H9 (cell line): ENCODE measurements at regions not wholly inside any gene's neighbourhood (a gene's known extent, or its start where the extent isn't known, plus 50 kb on each side); places are given as distances from the start of the nearest gene placed in this dataset.

ENCODE experiments used
- DNase-seq: peaks from one replicate; pipeline ENCODE4 v3.0.0-alpha.2; 2017
- H2AFZ ChIP-seq: one replicate; pipeline ENCODE4 v1.6.1; 2013; ENCODE audit warnings: mild to moderate bottlenecking, low read length, control low read depth, moderate library complexity
- H2AK5ac ChIP-seq: 2 replicates; pipeline ENCODE4 v1.6.1; 2013; ENCODE audit warnings: low read length, control low read depth, mixed read lengths; ENCODE audit not compliant: insufficient read length
- H2BK120ac ChIP-seq: one replicate; pipeline ENCODE4 v1.6.1; 2013; ENCODE audit warnings: low read depth, mild to moderate bottlenecking, low read length, control low read depth, inconsistent platforms; ENCODE audit not compliant: poor library complexity, severe bottlenecking
- H2BK12ac ChIP-seq: 2 replicates; pipeline ENCODE4 v1.6.1; 2013; ENCODE audit warnings: low read length, control low read depth, mixed read lengths, low read depth; ENCODE audit not compliant: insufficient read length
- H2BK15ac ChIP-seq: 2 replicates; pipeline ENCODE4 v1.6.1; 2013; ENCODE audit warnings: low read depth, low read length, control low read depth
- H2BK20ac ChIP-seq: one replicate; pipeline ENCODE4 v1.6.1; 2013; ENCODE audit warnings: low read depth, mild to moderate bottlenecking, low read length, control low read depth, inconsistent platforms; ENCODE audit not compliant: poor library complexity, severe bottlenecking
- H2BK5ac ChIP-seq: 2 replicates; pipeline ENCODE4 v1.6.1; 2013; ENCODE audit warnings: low read length, control low read depth, mixed read lengths; ENCODE audit not compliant: insufficient read length
- H3K14ac ChIP-seq: 2 replicates; pipeline ENCODE4 v1.6.1; 2013; ENCODE audit warnings: low read length, control low read depth; ENCODE audit not compliant: insufficient read depth
- H3K18ac ChIP-seq: 2 replicates; pipeline ENCODE4 v1.6.1; 2013; ENCODE audit warnings: low read depth, mild to moderate bottlenecking, mixed read lengths, low read length, control low read depth; ENCODE audit not compliant: insufficient read length
- H3K23ac ChIP-seq: 2 replicates; pipeline ENCODE4 v1.6.1; 2013; ENCODE audit warnings: low read length, control low read depth, mixed read lengths, low read depth; ENCODE audit not compliant: insufficient read length
- H3K23me2 ChIP-seq: 2 replicates; pipeline ENCODE4 v1.6.1; 2013; ENCODE audit warnings: low read depth, mild to moderate bottlenecking, mixed read lengths, low read length, control low read depth; ENCODE audit not compliant: insufficient read length, poor library complexity, severe bottlenecking
- H3K27ac ChIP-seq: 2 replicates; pipeline ENCODE4 v1.5.1; 2013; ENCODE audit warnings: low read length, control low read depth, mixed read lengths, low read depth; ENCODE audit not compliant: insufficient read length
- H3K27me3 ChIP-seq: 2 replicates; pipeline ENCODE4 v1.6.1; 2013; ENCODE audit warnings: low read length, control low read depth, inconsistent platforms; ENCODE audit not compliant: insufficient read depth
- H3K4ac ChIP-seq: 2 replicates; pipeline ENCODE4 v1.6.1; 2013; ENCODE audit warnings: low read depth, mild to moderate bottlenecking, control low read depth, inconsistent platforms, low read length, moderate library complexity
- H3K4me1 ChIP-seq: 2 replicates; pipeline ENCODE4 v1.6.1; 2013; ENCODE audit warnings: low read length, control low read depth, inconsistent platforms; ENCODE audit not compliant: insufficient read depth
- H3K4me2 ChIP-seq: 2 replicates; pipeline ENCODE4 v1.6.1; 2013; ENCODE audit warnings: low read length, control low read depth, mixed read lengths; ENCODE audit not compliant: insufficient read length, insufficient read depth
- H3K56ac ChIP-seq: 2 replicates; pipeline ENCODE4 v1.6.1; 2013; ENCODE audit warnings: low read depth, mild to moderate bottlenecking, mixed read lengths, low read length, control low read depth; ENCODE audit not compliant: insufficient read length
- H3K79me1 ChIP-seq: 2 replicates; pipeline ENCODE4 v1.6.1; 2013; ENCODE audit warnings: low read depth, mild to moderate bottlenecking, moderate library complexity, low read length, control low read depth, inconsistent platforms; ENCODE audit not compliant: insufficient read depth, poor library complexity, severe bottlenecking
- H3K79me2 ChIP-seq: 2 replicates; pipeline ENCODE4 v1.6.1; 2013; ENCODE audit warnings: low read length, control low read depth, inconsistent platforms; ENCODE audit not compliant: insufficient read depth
- H3K9ac ChIP-seq: 2 replicates; pipeline ENCODE4 v1.6.1; 2013; ENCODE audit warnings: low read length, control low read depth, mixed read lengths; ENCODE audit not compliant: insufficient read length; ENCODE audit errors: extremely low read depth
- H3K9me3 ChIP-seq: one replicate; pipeline ENCODE4 v1.6.1; 2013; ENCODE audit warnings: low read depth, low read length, inconsistent platforms; ENCODE audit not compliant: control insufficient read depth
- H3T11ph ChIP-seq: one replicate; pipeline ENCODE4 v1.6.1; 2013; ENCODE audit warnings: mild to moderate bottlenecking, low read length, control low read depth, inconsistent platforms
- H4K20me1 ChIP-seq: one replicate; pipeline ENCODE4 v1.6.1; 2013; ENCODE audit not compliant: control insufficient read depth, insufficient read length, insufficient read depth
- H4K5ac ChIP-seq: 2 replicates; pipeline ENCODE4 v1.6.1; 2013; ENCODE audit warnings: low read depth, mild to moderate bottlenecking, mixed read lengths, low read length, control low read depth; ENCODE audit not compliant: insufficient read length
- H4K8ac ChIP-seq: replicated peaks from 2 replicates; pipeline ENCODE4 v1.6.1; 2013; ENCODE audit warnings: low read length, control low read depth, mixed read lengths, low read depth; ENCODE audit not compliant: insufficient read length
- H4K91ac ChIP-seq: 2 replicates; pipeline ENCODE4 v1.6.1; 2013; ENCODE audit warnings: low read depth, mild to moderate bottlenecking, moderate library complexity, mixed read lengths, low read length, control low read depth; ENCODE audit not compliant: insufficient read length
- H3K27ac Mint-ChIP-seq, 3 experiments: 2 replicates in 2 of 3; 3 replicates in 1 of 3; pipeline ENCODE4 v1.8.0; 2020 to 2021; ENCODE audit warnings: mixed read lengths in 3 of 3, mild to moderate bottlenecking in 1 of 3, moderate library complexity in 1 of 3
- H3K27me3 Mint-ChIP-seq: 2 replicates; pipeline ENCODE4 v1.8.0; 2021; ENCODE audit warnings: low read depth, mild to moderate bottlenecking, moderate library complexity, mixed read lengths
- H3K36me3 Mint-ChIP-seq, 3 experiments: 2 replicates in 2 of 3; 3 replicates in 1 of 3; pipeline ENCODE4 v1.8.0; 2020 to 2021; ENCODE audit warnings: low read depth in 3 of 3, mixed read lengths in 3 of 3; ENCODE audit not compliant: insufficient read depth in 1 of 3
- H3K4me1 Mint-ChIP-seq, 2 experiments: 2 replicates each; pipeline ENCODE4 v1.8.0; 2020; ENCODE audit warnings: mixed read lengths in 2 of 2
- H3K4me3 Mint-ChIP-seq, 2 experiments: 2 replicates in 1 of 2; 3 replicates in 1 of 2; pipeline ENCODE4 v1.8.0; 2020 to 2021; ENCODE audit warnings: mild to moderate bottlenecking in 2 of 2, mixed read lengths in 2 of 2, moderate library complexity in 1 of 2
- H3K9me3 Mint-ChIP-seq, 2 experiments: 2 replicates in 1 of 2; 3 replicates in 1 of 2; pipeline ENCODE4 v1.8.0; 2020; ENCODE audit warnings: mild to moderate bottlenecking in 2 of 2, mixed read lengths in 2 of 2, moderate library complexity in 1 of 2
- TF ChIP-seq, protein P1 (sequence below): fragments of 200-600 bp; sonication (generic); conservative IDR thresholded peaks from 3 replicates; pipeline ENCODE4 v1.8.0; 2021; ENCODE audit warnings: antibody characterized with exemption, mild to moderate bottlenecking

DNA sequence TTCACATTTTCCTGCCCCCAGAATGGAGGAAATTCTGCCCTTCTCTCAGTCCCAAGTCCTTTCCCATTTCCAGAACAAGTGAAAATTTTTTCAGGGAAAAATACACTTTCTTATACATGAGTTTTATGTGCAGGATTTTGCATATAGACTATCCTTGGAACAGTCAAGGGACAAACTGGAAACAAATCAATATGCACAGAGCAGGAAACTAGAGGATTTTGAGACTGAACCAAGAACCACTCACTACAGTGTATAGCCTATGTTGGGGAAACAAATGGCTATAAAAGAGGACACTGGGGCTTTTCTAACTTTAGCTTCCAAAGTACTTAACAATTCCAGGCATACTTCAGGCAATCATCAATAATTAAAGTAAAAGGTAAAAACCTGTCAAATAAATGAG lies 1036.1 kb upstream of the ARRDC3 start:
- no peak overlapping the region for H2AK5ac ChIP-seq
- no peaks in the 10 kb centered on the region for H3K23me2 ChIP-seq
- H2AFZ ChIP-seq: no peak overlapping the region
- H3K36me3 Mint-ChIP-seq: peaks cover 9 to 36% (median 29%) of the 10 kb centered on the region in 3 experiments; a peak in 6 of 7 replicates
- peaks cover 40 to 47% of the 10 kb centered on the region in 2 experiments for H3K9me3 Mint-ChIP-seq
- DNase-seq: no peak
- H4K5ac ChIP-seq: no peak overlapping the region
- H2BK5ac ChIP-seq: no peak overlapping the region
- no peak overlapping the region for H3K4me2 ChIP-seq
- no peaks in the 10 kb centered on the region for H3K79me1 ChIP-seq
- H3K4me1 Mint-ChIP-seq: no peaks in the 10 kb centered on the region
- H3K14ac ChIP-seq: no peak overlapping the region
- no peak overlapping the region for H3K23ac ChIP-seq
- H3K4me1 ChIP-seq: no peaks in the 10 kb centered on the region
- no peak overlapping the region for H3K9ac ChIP-seq
- no peak overlapping the region for H4K91ac ChIP-seq
- H3K27ac Mint-ChIP-seq: no peak overlapping the region
- no peaks in the 10 kb centered on the region for H3K27me3 Mint-ChIP-seq
- H4K20me1 ChIP-seq: no peaks in the 10 kb centered on the region
- no peak overlapping the region for H3K18ac ChIP-seq
- no peak overlapping the region for H3K27ac ChIP-seq
- H3K4me3 Mint-ChIP-seq: no peak overlapping the region
- no peak overlapping the region for H2BK15ac ChIP-seq
- no peak overlapping the region for H3T11ph ChIP-seq
- H4K8ac ChIP-seq: no peak overlapping the region
- H2BK20ac ChIP-seq: no peak overlapping the region
- peaks cover 17% of the 10 kb centered on the region for H3K9me3 ChIP-seq
- no peak overlapping the region for H3K4ac ChIP-seq
- H3K27me3 ChIP-seq: no peaks in the 10 kb centered on the region
- no peak overlapping the region for H2BK12ac ChIP-seq
- no peaks in the 10 kb centered on the region for H3K79me2 ChIP-seq
- no peak overlapping the region for H2BK120ac ChIP-seq
- TF ChIP-seq, protein P1, sequence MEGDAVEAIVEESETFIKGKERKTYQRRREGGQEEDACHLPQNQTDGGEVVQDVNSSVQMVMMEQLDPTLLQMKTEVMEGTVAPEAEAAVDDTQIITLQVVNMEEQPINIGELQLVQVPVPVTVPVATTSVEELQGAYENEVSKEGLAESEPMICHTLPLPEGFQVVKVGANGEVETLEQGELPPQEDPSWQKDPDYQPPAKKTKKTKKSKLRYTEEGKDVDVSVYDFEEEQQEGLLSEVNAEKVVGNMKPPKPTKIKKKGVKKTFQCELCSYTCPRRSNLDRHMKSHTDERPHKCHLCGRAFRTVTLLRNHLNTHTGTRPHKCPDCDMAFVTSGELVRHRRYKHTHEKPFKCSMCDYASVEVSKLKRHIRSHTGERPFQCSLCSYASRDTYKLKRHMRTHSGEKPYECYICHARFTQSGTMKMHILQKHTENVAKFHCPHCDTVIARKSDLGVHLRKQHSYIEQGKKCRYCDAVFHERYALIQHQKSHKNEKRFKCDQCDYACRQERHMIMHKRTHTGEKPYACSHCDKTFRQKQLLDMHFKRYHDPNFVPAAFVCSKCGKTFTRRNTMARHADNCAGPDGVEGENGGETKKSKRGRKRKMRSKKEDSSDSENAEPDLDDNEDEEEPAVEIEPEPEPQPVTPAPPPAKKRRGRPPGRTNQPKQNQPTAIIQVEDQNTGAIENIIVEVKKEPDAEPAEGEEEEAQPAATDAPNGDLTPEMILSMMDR: no peak
- no peak overlapping the region for H3K56ac ChIP-seq
